Kidney glomerular epithelial cell (primary cell): ENCODE measurements at regions not wholly inside any gene's neighbourhood (a gene's known extent, or its start where the extent isn't known, plus 50 kb on each side); places are given as distances from the start of the nearest gene placed in this dataset.
"Not testable (repeated sequence)": the region's sequence is repeated elsewhere in the genome, so short reads cannot be mapped to it uniquely, and the experiment has no call there.

ENCODE experiments used
- DNase-seq: peaks from one replicate; lab custom pipeline; 2025; lab: John Stamatoyannopoulos, UW

DNA sequence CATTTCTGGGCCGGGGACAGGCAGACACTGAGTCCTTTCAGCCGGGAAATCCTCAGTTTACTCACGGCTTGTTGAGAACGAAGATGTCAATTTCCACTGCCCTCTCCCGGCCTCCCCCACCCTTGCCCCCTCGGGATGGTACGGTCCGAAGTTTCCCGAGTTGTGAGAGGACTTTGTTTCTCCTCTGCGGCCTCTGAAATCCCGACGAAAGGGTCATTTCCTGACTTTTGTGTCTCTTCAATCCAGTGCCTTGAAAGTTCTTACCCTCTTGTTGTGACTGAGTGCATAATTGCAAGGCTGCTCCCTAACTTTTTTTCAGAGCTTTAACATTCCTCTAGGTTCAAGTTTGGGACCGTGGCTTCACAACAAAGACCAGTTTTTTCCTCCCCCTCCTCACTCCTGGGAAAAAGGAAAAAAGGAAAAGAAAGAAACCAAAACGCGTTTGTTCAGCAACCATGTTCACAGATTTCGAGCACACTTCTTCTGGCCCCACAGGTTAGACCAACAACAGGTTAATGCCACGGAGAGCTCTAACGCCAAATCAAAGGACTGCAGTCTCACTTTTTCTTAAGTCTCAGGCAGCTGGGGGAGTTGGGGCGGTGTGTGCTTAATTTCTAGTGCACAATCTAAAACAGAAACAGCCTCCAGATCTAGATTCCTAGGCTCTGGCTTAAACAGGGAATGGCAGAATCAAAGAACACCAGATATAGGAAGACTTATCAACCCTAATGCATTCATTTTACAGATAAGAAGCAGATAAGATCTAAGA, 138.9 kb downstream of the TMCO5A start:
- peak; percentile 36 for DNase-seq

DNA sequence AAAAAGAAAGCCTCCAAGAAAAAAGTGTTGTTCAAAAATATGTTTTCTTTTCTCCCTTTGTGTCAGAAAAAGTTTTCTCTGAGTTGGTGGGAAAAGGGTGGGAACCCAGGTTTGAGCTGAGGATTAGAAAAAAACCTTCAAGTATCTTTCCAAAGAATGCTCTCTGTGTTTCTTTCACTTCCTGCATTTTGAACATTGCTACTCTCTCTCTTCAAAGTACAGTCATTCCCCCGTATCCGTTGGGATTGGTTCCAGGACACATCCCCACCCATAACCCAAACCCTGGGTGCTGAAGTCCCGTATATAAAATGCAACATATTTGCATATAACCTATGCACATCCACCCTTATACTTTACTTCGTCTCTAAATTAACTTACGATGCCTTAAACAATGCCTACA, 139.6 kb downstream of the TMCO5A start:
- DNase-seq, result no peak

DNA sequence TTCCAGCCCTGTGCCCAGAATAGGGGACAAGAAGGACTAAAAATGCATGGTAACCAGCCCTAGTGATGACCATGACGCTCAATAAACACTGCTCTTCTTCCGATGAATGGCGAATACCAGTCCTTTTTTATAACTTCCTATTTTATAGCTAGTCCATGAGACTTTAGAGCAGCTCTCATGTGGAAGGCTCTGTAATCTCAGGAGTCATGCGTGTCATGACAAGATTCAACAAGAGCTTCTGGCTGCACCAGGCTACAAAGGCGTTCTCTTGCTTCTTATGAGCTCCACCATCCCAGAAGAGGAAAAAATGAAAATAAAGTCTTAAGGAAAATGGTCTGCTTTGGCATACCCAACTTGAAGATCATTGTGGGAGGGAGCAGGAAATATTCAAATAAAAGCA, 141.0 kb downstream of the TMCO5A start:
- no peak for DNase-seq

DNA sequence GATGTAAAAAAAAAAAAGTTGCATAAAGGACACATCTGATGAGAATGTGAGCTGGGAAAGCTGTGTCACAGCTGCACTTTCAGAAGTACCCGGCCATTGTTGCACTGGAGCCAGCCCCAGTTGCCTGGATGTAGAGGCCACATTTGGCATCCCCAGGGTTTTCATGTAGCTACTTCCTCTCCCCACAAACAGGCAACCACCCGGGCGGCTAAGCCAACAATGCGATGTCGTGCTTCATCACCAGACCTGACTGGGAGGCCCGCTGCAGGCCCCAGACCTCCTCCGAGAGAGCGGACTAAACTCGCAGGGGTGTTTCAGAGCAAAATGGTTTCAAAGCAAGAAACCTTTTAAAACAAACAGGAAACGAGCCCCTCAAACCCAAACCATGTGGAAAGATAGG, 142.3 kb downstream of the TMCO5A start:
- no peak for DNase-seq

DNA sequence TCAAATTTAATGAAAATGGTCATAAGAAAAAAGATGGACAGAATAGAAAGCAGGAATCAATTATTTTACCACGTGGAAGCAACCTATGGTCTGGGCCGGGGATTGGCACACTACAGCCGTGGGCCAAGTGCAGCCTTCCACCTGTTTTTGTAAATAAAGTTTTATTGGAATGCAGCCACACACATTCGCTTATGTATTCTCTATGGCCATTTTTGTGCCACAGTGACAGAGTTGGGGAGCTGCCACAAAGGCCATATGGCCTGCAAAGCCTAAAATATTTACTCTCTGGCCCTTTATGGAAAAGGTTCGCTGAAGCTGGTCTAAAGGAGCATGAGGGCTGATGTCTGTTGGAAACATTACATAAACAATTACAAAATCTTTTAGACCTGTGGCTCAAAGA, 144.8 kb downstream of the TMCO5A start:
- no peak for DNase-seq

DNA sequence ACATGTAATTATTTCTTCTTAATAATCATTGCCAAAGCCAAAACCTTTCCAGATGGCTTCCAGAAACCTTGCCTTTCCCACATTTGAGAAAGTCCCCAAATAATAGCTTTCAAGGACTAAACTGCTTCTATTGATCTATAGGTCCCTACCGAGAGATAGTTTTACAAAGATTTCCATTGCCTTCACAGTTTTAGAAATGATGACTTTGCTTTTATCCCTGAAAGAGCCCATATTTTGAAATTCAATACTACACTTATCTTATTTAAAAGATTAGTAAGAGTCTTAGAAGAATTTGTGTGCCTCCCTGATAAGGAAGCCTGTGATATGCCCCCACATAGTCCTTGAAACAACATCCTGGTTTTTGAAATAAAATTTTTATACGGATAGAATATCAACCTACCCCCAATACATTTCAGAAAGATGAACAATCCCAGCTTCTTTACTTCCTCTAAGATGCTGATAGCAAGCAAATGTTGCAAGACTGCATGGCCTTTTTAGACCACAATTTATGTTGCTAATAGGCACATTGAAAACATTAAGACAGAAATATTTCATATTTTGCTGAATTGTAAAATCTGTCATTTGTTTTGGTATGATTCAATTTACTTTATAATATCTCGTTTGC, 146.3 kb downstream of the TMCO5A start:
- DNase-seq, result no peak

DNA sequence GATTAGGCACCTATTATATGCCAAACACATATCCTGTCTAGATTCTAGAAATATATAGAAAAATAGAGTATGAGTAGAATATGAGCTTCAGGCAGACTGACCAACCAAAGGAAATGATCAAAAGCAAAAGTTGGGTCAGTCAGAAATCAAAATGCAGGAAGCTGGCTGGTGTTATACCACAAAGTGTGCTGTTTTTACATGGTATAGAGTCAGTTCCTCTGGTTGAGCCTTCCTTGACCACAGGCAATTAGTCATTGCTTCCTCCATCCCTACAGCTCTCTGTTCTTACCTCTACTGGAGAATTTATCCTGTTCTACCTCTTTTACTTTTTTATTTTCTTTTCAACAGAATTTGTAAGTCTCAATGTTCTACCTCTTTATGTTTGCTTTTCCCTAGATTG, 149.8 kb downstream of the TMCO5A start:
- peak; percentile 6 for DNase-seq

DNA sequence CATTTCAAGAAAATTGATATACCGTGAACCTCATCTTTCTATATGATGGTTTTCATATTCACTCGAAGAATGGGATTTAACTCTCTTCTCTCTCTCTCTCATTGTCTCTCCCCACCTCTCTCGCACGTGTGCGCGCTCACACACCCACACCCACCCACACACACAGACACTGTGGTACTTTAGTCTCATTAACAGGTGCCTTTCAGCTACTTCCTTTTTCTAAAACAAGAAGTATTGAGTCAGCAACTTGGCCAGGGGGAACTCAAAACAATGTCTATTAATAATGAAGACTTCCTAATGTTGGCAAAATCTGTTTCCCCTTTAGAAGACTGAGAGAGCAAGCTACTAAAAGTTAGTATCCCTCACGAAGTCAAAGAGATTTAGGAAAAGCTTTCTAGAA, 150.7 kb downstream of the TMCO5A start:
- DNase-seq, result no peak

DNA sequence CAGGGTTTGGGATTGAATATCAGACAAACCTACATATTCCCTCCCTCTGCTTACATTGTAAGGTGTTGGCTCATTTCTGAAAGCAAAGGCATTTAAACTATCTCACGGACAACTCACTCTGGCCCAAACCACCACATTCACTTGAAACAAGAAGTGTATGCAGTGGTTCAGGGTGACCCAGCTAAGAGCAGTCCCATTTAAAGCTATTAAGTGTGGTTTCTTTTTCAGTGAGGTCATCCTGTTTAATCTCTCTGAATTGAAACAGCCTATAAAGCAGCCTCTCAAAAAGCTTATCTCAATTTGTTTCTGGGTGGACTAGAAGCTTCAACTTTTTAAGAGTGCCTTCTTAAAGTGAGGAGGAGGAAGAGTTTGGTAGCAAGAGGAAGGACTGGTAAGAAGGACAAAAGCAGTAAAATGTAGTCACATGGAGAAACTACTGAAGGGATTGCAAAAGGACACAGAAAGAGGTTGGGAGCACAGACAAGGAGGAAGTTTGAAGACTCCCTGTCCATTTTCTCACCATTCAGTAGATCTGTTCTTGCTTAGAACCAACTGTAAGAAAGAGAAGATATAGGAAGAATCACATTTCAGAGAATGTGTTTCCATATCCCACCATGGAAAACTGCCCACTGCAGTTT, 151.6 kb downstream of the TMCO5A start:
- DNase-seq, result no peak

DNA sequence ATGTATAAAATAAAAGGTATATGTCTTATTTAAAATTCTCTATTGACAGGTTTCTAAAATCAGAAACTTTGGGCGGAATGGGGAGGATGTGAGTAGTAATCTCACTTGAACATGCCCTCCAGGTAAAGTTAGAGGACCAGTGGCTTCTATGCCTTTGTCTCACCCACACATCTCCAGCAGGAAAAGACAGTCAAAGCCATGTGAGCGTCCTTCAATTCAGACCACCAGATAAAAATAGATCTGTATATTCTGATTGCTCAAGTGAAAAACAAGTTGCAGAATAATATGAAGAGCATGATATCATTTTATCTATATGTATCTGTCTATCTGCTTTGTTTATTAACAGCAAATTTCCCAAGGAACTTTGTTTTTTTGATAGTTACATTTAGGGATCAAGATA, 152.2 kb downstream of the TMCO5A start:
- DNase-seq, result no peak

DNA sequence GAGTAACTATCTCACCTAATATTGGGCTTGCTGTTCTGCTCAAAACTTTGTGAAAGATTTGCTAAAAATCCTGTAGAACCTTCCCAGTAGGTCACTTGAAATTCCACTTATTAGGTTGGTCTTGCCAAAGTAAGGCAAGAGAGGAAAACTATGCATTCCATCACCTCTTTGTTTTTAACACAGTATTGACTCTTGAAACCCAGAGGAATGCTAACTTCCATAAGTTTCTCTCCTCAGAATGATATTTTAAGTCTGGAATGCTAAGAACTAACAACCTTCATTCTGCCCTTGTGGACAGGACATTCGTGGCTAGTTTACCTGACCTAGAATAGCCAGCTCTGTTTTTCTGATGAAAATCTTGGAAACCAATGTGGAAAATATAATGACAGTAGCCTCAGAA, 154.5 kb downstream of the TMCO5A start:
- DNase-seq, result no peak

DNA sequence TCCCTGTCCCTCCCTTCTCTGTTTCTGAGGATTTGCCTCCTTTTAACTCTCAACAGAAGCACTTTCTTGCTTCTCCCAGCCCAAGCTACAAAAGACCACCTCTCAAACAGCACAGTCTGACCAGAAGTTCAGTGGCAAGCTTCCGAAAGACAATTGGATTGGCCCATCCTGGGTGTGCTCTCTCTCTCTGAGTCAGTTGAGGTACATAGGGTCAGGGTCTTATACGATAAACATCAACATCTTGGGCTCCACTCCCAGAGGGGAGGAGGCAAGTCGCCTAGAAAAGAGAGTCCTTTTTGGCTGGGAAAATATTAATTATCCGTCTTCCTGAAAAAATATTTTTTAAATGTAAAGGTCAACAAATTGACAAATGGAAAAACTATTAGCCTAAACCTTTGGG, 155.8 kb downstream of the TMCO5A start:
- no peak for DNase-seq

DNA sequence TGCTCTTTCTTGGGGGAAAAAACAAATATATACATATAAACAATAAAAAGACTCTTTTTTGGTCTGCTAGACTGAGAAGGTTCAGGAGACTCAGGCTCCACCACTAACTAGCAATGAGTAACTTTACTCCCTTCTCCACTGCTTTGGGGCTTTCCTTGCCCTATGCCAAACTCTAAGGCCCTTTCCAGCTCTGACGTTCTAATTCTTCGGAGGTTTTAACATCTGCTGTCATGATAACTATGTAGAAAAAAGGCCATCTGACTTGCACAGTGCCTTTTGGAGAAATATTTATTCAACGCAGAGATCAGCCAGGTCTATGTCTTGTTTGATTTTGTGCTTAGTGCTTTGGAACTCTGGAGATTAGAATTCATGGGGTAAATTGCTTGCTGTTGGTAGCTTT, 156.2 kb downstream of the TMCO5A start:
- no peak for DNase-seq

DNA sequence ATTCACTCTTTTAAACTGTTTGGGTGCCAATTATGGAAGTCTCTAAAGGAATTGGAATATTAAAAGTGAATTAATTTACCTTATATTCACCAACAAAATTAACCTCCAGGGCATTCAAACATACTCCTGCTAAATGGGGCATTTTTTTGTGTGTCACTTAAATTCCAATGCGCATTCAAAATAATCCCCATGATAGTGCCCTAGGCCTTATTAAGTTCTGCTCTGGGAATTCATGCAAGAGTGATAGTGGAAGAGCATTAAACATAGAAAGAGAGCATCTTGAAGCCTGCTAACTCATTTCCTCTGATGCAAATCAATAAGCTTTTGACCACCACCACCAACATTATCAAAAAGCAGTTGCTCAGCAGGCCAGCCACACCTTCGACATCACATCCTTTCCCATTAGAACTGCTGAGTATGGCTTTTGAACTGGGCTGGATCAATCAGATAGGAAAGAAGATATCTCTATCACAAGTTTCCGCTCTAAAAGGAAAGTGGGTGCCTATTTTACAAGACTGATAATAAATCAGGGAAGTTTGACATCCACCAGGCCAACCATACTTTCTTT, 156.7 kb downstream of the TMCO5A start:
- DNase-seq, result no peak

DNA sequence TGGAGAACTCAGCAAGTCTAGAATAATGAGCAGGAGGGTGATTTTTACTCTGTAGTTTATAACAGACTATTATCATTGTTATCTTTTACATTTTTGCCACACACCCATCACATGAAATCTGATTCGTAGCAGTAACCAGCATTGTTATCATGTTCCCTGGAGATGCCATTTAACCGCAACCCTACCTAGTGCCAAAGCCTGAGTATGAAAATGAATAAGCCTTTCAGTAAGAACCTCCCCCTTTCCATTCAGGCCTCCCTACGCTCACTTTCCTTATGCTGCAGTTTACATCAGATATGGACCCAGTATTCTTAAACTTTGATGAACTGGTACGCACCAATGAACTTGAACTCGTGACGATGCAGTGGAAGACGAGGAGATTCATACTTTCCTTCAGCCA, 158.7 kb upstream of the SPRED1 start:
- DNase-seq, result no peak

DNA sequence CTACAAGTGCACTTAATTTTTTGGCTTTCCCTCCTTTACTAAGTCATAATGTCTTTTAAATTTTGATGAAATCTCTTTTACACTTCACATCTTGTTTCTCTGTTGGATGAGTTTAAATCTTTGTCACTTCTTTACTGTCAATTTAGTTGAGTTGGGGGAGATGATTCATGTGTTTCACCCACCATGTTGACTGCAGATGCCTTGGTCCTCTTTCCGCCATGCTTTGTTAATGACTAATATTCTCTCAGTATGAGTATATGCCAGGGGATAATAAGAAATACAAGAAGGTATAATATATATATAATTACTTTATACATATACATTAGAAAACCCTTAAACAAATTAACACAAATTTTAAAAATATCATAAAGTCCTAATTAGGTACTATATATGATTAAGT, 149.7 kb upstream of the SPRED1 start:
- DNase-seq, result no peak

DNA sequence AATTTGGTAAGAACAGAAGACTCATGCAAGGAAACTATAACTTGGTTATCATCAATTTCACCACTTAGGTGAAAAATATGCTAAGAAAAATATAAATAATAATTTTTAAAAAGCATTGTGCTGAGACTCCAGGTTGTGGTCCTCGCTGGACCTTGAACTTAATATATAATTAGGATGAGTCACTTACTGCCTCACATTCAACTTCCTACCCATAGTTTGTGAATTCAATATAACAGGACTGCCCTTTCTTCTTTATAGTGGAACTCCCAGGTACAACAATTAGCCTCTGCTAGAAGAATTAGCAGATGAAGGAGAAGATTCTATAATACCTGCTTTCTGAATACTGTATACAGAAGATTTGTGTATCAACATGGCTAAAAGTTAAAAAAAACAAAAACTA, 149.1 kb upstream of the SPRED1 start:
- no peak for DNase-seq

DNA sequence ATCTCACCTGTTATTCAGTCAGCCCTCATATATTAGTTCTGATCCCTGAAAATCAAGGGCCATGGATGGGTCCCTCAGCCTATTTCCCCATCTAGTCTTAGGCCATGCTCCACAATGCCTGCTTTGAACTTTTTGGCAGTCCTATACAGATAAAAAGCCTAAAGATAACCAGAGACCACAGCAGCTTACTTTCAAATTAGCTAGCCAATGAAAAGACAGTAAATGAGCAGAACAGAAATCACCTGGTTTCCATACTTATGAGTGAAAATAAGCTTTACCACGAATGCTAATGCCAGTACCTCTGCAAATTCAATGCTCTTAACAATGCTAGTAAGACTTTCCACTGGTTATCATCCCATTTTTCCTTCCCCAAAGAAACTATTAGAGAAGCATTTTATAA, 141.6 kb upstream of the SPRED1 start:
- DNase-seq, result no peak

DNA sequence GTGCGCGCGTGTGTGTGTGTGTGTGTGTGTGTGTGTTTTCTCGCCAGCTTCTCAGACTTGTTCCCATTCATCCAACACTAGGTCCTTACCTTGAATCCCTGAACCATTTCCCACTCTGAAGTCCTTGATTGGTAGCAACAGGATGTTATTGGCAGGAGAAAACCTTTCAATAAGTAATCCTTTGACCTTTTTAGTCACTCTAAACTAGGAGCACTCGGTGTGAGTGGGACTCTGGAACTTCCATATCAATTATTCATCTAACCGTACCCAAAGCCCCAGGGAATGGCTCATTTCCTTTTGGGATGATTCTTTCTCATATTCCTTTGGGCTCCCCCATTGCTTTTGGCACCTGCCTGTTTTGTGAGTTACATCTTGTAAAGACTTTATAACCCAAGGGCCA, 140.2 kb upstream of the SPRED1 start:
- no peak for DNase-seq

DNA sequence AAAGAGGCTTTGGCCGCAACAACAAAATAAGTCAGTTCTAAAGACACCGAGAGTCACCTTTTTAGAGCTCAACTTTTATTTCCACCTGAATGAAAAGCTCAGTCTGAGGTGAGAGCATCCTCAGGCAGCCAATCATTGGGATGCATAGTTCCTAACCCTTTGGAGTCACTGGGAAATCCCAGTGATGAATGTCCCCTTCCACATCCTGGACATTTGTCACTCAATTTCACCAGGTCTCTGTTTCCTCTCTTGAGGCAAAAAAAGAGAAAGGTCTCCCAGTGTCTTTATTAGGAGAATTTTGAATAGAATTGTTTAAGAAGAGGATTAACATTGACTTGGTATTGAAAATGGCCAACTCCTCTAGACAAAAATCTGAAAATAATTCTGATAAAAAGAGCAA, 137.5 kb upstream of the SPRED1 start:
- DNase-seq, result no peak

DNA sequence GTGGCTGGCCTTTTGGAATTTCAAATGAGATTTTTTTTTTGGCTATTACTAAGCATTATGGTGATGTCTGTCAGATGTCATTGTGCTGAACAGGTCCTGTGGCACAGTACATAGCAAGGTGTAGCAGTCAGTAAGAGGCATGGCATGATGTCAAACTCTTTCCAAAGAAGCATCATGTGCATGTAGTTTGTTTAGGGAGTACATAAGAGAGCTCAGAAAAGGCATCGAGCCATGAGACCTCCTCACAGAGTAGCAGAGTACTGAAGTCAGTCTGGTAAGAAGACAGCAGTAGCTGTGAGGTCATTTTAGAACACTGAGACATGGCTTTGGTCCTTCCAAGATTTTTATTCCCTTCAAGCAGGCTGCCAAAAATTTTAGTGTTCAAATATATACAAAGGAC, 134.9 kb upstream of the SPRED1 start:
- DNase-seq, result no peak

DNA sequence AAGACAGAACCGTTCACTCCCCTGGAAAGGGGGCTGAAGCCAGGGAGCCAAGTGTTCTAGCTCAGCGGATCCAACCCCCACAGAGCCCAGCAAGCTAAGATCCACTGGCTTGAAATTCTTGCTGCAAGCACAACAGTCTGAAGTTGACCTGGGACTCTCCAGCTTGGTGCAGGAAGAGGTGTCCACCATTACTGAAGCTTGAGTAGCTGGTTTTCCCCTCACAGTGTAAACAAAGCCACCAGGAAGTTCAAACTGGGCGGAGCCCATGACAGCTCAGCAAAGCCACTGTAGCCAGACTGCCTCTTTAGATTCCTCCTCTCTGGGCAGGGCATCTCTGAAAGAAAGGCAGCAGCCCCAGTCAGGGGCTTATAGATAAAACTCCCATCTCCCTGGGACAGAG, 132.8 kb upstream of the SPRED1 start:
- not testable (repeated sequence) for DNase-seq

DNA sequence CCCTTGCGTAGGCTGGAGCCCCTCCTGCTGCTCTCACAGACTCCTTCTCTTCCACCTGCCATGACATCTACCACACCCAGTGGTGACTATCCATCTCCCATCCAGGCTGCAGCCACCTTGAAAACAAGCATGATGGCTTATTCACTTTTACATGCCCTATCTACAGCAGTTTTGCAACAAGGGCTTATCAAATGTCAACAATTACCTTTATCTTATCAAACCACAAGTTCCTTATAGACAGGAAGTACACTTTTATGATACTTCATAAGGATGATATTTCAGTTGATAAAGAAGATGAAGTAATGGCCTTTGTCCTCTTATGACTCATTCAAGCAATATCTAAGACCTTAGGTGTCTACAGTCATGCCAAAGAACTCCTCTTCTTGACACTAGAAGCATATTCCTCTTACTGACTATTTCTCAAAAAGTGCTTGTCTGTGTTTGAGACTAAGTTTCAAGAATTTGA, 125.3 kb upstream of the SPRED1 start:
- DNase-seq, result no peak
